Kidney epithelial cell (primary cell): ENCODE measurements at regions not wholly inside any gene's neighbourhood (a gene's known extent, or its start where the extent isn't known, plus 50 kb on each side); places are given as distances from the start of the nearest gene placed in this dataset.

Experiments used
- DNase-seq: peaks from one replicate; pipeline ENCODE4 v3.0.0-alpha.2; 2010; ENCODE audit warnings: low read depth
- H3K27me3 ChIP-seq: 2 replicates; pipeline ENCODE4 v1.6.0; 2011; ENCODE audit warnings: low read length; ENCODE audit not compliant: control insufficient read depth, insufficient read depth
- H3K36me3 ChIP-seq: 2 replicates; pipeline ENCODE4 v1.5.1; 2011; ENCODE audit warnings: low read length; ENCODE audit not compliant: control insufficient read depth, insufficient read depth
- H3K4me3 ChIP-seq: 2 replicates; pipeline ENCODE4 v1.5.1; 2011; ENCODE audit warnings: low read depth, mild to moderate bottlenecking, control low read depth, low read length
- TF ChIP-seq, protein P1 (sequence below): IDR thresholded peaks from 2 replicates; pipeline ENCODE4 v1.5.1; 2011; ENCODE audit warnings: mild to moderate bottlenecking, moderate library complexity, low read length, control low read depth, inconsistent platforms; ENCODE audit not compliant: insufficient read depth, poor library complexity, severe bottlenecking

DNA sequence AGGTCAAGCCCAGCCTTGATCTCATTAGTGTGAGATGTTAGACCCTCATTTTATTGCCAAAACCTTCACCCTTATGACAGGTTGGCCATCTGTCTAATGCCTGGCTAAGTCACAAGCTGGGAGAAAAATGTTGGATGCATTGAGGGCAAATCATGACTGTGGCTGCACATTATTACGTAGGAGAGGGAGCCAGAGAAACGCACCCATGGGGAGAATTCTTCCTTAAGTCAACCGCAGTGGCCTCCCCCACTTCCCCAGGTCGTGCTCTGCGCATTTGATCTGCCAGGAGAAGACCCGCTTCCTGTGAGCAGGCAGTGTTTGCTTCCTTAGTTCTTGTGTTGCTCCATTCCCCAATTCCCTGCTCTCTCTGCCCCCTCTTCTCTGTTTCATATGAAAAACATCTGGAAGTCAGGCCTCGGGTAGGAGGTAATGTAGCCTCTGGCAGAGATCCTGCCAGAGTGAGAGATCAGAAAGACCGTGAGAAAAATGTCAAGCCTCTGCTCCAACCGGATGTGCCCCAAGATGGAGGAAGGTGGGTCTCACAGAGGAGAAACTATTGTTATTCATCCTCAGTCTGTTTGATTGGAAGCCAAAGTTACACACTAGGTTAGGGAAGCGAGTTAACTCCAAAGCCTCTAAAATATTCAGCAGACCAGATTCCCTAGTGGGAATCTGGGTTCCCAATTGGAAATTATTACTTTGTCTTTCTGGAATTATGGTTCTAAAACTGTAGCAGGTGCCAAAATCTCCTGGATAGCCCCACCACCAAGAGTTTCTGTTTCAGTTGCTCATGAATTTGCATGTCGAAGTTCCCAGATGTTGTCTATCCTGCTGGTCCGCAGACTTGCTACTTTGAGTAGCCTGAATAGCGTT is 144.3 kb upstream of the PELI1 start:
- Histone ChIP-seq H3K36me3 (no peaks in the 10 kb centered on the region), H3K27me3 (no peaks in the 10 kb centered on the region), H3K4me3 (no peak overlapping the region)
- DNase-seq, result no peak
- TF ChIP-seq, protein P1, sequence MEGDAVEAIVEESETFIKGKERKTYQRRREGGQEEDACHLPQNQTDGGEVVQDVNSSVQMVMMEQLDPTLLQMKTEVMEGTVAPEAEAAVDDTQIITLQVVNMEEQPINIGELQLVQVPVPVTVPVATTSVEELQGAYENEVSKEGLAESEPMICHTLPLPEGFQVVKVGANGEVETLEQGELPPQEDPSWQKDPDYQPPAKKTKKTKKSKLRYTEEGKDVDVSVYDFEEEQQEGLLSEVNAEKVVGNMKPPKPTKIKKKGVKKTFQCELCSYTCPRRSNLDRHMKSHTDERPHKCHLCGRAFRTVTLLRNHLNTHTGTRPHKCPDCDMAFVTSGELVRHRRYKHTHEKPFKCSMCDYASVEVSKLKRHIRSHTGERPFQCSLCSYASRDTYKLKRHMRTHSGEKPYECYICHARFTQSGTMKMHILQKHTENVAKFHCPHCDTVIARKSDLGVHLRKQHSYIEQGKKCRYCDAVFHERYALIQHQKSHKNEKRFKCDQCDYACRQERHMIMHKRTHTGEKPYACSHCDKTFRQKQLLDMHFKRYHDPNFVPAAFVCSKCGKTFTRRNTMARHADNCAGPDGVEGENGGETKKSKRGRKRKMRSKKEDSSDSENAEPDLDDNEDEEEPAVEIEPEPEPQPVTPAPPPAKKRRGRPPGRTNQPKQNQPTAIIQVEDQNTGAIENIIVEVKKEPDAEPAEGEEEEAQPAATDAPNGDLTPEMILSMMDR, result no peak

DNA sequence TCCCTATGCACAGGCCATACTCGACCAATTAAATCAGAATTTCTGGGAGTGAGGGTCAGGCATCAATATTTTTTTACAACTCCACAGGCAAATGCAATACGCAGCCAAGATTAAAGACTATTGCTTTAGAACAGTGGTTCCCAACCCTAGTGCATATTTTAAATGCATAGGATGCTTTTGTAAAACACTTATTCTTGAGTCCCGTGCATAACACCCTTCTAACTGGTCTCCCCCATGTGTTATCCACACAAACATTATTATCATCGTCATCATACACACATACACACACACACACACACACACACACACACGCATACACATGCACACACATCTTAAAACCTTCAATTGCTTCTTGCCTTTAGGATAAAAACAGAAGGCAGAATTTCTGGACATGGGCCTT is 145.0 kb upstream of the PELI1 start:
- no peak overlapping the region for H3K4me3 ChIP-seq
- no peaks in the 10 kb centered on the region for H3K27me3 ChIP-seq
- TF ChIP-seq, protein P1, result no peak
- no peaks in the 10 kb centered on the region for H3K36me3 ChIP-seq
- no peak for DNase-seq

DNA sequence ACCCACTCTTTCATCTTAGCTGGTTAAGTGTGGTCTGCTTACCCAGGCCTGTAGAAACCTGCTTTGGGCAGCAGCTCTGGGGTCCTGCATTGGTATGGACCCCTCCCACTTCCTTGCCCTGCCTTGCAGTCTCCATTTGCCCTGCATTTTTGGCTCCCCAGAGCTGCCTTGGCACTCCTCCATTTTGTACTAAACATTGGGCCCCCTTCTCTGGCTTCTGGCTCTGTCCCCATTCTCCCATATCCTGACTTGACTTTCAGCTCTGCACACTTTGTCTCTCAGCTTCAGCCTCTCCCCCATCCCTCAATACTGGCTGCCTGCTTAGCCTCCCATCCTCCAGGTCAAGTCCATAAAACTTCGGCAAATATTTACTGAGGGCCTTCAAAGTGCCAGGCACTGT is 145.5 kb upstream of the PELI1 start:
- Histone ChIP-seq H3K4me3 (no peak overlapping the region), H3K27me3 (no peaks in the 10 kb centered on the region), H3K36me3 (no peaks in the 10 kb centered on the region)
- no peak for DNase-seq
- TF ChIP-seq, protein P1, result no peak

DNA sequence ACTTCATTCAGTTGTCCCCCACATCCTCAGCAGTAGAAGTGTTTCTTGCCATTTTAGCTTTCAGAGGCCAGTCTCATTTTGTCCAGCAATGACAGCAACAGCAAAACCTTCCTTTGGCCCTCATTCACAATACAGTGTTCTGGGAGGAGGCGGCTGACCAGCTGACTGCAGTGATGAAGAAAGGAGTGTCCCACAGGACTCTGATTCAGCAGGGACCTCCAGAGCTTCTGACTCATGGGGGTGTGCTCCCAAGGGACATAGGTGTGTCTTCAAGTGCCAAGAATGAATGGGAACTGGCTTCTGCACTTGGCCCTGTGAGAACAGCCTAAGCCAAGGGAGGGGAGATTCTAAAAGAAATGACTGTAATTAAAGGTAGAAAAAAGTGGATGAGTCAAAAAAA is 147.0 kb upstream of the PELI1 start:
- no peak for DNase-seq
- TF ChIP-seq, protein P1, result no peak
- Histone ChIP-seq H3K36me3 (no peaks in the 10 kb centered on the region), H3K27me3 (no peaks in the 10 kb centered on the region), H3K4me3 (no peak overlapping the region)

DNA sequence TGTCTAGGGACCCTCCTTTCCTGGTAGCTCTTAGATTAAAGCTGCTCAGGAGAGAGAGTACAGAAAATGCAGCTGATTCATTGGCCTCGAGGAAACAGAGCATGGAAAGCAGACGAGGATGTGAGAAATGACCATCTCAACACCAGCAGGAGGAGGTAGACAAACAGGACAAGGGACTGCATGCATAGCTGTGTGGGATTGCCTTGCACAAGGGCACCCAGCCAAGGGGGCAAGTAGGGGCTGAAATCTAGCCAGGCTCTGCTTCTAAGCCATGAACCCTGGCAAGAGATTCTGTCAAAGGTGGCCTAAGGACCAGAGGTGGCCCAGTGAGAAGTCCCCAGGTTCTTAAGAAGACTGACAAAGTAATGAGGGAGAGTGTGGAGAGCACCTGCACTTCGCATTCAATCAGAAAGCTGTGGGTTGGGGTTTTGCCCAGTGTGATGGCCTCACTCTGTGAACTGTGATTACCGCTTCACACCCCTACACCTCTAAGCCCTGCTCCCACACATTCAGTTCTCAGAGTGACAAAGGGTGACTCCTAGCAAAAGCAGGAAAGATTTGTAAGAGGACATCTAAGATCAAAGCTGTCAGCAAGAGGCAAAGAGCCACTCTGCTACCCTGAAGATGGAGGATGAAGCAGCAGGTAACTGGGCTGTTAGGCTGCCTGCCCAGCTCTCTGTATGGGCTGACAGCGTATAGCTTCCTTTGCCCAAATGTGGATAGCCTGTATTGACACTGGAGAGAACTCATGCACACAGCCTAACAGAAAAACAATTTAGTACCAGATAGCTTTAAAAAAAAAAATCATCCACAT is 151.3 kb upstream of the PELI1 start:
- TF ChIP-seq, protein P1, result no peak
- Histone ChIP-seq H3K36me3 (no peaks in the 10 kb centered on the region), H3K4me3 (no peak overlapping the region), H3K27me3 (no peaks in the 10 kb centered on the region)
- DNase-seq, result no peak
